ENCODE measurements at regions not wholly inside any gene's neighbourhood (a gene's known extent, or its start where the extent isn't known, plus 50 kb on each side); places are given as distances from the start of the nearest gene placed in this dataset.

GRCh38 chr14:76963372-76963771, 65.1 kb downstream of the IRF2BPL start:
- no peak for TF ChIP-seq CTCF (IDR thresholded peaks at IDR 0.05 in 4 of 5, conservative IDR thresholded peaks at IDR 0.05 in 1 of 5)
- no peak for TF ChIP-seq POLR2A (IDR thresholded peaks at IDR 0.05)
